ENCODE measurements at regions not wholly inside any gene's neighbourhood (a gene's known extent, or its start where the extent isn't known, plus 50 kb on each side); places are given as distances from the start of the nearest gene placed in this dataset.
"Not testable (repeated sequence)": the region's sequence is repeated elsewhere in the genome, so short reads cannot be mapped to it uniquely, and the experiment has no call there.

GRCh38 chr5:56676091-56676768 is 139.1 kb upstream of the MAP3K1 start:
- no peaks in the 10 kb centered on the region for H3K27me3 ChIP-seq (ENCODE audit: control insufficient read depth, insufficient read depth, low read length)

DNA sequence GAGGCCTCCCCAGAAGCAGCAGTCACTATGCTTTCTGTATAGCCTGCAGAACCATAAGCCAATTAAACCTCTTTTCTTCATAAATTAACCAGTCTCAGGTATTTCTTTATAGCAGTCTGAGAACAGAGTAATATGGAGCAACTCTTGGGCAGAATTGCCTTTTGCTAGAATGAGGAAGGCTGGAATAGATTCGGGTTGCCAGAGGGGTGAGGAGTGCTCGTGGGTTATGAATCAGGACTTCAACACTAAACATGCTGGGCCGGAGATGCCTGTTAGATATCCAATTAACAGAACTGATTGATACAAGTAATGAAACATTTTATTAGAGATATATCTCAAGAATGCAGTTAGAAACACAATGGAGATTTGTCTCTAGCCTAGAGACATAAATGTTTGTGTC is 140.9 kb upstream of the MAP3K1 start:
- no peaks in the 10 kb centered on the region for H3K4me1 ChIP-seq (ENCODE audit: control insufficient read depth, insufficient read depth, low read length)
- no peak overlapping the region for H3K9ac ChIP-seq (ENCODE audit: low read length)
- H3K27ac ChIP-seq (ENCODE audit: low read depth, low read length) = no peak overlapping the region
- H3K27me3 ChIP-seq (ENCODE audit: control insufficient read depth, insufficient read depth, low read length) = no peaks in the 10 kb centered on the region
- no peaks in the 10 kb centered on the region for H3K36me3 ChIP-seq (ENCODE audit: control insufficient read depth, insufficient read depth, low read length)
- no peak overlapping the region for H3K4me3 ChIP-seq (ENCODE audit: low read length)

More at GRCh38 chr5:56676091-56676768, 139.1 kb upstream of the MAP3K1 start:
- no peak overlapping the region for H3K27ac ChIP-seq (ENCODE audit: low read depth, low read length)
- H3K4me3 ChIP-seq (ENCODE audit: low read length) = no peak overlapping the region
- no peaks in the 10 kb centered on the region for H3K4me1 ChIP-seq (ENCODE audit: control insufficient read depth, insufficient read depth, low read length)
- no peaks in the 10 kb centered on the region for H3K36me3 ChIP-seq (ENCODE audit: control insufficient read depth, insufficient read depth, low read length)
- no peak overlapping the region for H3K9ac ChIP-seq (ENCODE audit: low read length)

DNA sequence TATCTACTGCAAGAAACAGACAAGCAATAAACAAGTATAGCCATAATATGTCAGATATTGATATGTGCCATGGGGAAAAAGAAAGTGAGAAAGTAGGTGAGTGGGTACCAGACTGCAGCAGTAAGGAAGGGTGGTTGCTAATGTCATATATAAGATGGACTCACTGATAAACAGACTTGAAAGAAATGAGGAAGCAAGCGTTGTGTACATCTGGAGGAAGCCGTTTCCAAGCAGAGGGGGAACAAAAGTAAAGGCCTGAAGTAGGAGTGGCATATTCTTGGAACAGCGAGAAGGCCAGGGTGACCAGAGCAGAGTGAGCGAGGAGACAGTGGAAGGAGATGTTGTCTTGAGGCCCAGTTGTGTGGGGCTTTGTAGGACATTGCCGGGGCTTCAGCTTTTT is 142.2 kb upstream of the MAP3K1 start:
- H3K4me3 ChIP-seq (ENCODE audit: low read length) = no peak overlapping the region
- H3K4me1 ChIP-seq (ENCODE audit: control insufficient read depth, insufficient read depth, low read length) = no peaks in the 10 kb centered on the region
- H3K9ac ChIP-seq (ENCODE audit: low read length) = no peak overlapping the region
- no peak overlapping the region for H3K27ac ChIP-seq (ENCODE audit: low read depth, low read length)
- no peaks in the 10 kb centered on the region for H3K36me3 ChIP-seq (ENCODE audit: control insufficient read depth, insufficient read depth, low read length)
- H3K27me3 ChIP-seq (ENCODE audit: control insufficient read depth, insufficient read depth, low read length) = no peaks in the 10 kb centered on the region

GRCh38 chr5:56671571-56671970 is 143.8 kb upstream of the MAP3K1 start:
- Histone ChIP-seq H3K4me3 (ENCODE audit: low read length) (no peak overlapping the region), H3K9ac (ENCODE audit: low read length) (no peak overlapping the region), H3K4me1 (ENCODE audit: control insufficient read depth, insufficient read depth, low read length) (no peaks in the 10 kb centered on the region), H3K36me3 (ENCODE audit: control insufficient read depth, insufficient read depth, low read length) (no peaks in the 10 kb centered on the region), H3K27me3 (ENCODE audit: control insufficient read depth, insufficient read depth, low read length) (no peaks in the 10 kb centered on the region), H3K27ac (ENCODE audit: low read depth, low read length) (no peak overlapping the region)

DNA sequence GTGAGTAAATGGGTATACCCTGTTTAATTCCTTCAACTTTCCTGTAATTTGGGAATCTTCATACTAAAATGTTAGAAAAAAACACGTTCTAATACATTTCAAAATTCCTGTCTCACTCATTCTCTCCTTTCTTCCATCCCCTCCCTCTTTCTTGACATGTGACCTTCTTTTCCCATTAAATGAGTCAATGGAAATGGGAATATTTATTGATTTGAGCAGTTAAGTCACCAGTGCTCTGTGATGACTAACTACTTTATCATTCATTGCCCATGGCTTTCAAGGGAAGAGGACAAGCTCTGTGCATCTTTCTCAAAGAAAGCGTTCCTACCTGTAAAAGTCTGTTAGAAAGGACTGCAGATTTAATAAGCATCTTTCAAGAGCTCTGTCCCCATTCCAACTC is 144.4 kb upstream of the MAP3K1 start:
- H3K36me3 ChIP-seq (ENCODE audit: control insufficient read depth, insufficient read depth, low read length) = no peaks in the 10 kb centered on the region
- H3K27ac ChIP-seq (ENCODE audit: low read depth, low read length) = no peak overlapping the region
- H3K27me3 ChIP-seq (ENCODE audit: control insufficient read depth, insufficient read depth, low read length) = no peaks in the 10 kb centered on the region
- H3K4me1 ChIP-seq (ENCODE audit: control insufficient read depth, insufficient read depth, low read length) = no peaks in the 10 kb centered on the region
- H3K9ac ChIP-seq (ENCODE audit: low read length) = no peak overlapping the region
- no peak overlapping the region for H3K4me3 ChIP-seq (ENCODE audit: low read length)

DNA sequence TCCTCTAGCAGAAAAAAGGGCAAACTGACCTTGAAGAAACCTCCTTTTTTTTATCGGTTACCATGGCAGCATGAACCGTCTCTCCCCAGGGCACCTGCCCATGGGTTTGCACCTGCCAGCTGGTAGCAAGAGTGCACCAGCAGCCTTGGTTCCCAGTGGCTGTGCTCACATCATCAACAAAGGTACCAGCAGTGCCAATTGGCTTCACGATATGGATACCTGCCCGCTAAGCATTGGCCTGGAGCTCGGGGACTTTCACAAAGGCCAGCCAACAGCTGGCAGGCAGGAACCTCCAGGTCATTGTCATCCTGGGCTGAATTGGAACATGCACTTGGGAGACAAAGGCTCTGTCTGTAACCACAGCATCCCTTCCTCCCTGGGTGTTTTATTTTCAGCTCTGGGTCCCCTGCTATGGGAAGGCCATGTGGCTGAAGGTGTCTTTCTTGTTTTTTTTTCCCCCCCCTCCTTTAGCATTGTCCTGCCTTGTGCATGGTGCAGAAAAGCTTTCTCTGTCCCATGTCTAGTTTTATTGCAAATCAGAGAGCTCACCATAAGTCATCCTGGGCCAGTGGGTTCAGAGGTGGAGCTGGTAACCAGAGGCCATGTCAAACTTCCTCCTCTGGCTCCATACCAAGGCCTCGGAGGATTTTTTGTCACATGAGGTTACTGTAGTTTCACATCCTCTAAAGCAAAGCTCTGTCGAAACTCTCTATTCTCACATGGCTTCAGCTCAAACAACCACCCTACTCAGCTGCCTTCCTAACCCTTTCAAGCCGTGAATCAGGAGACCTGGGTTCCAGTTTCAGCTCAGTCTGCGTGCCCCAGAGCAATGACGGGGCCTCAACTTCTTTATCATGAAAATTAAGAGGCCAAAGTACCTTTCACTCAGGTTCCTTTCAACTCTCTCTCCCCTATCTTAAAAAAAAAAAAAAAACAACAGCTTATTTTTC is 145.5 kb upstream of the MAP3K1 start:
- H3K4me3 ChIP-seq (ENCODE audit: low read length) = no peak overlapping the region
- H3K36me3 ChIP-seq (ENCODE audit: control insufficient read depth, insufficient read depth, low read length) = no peaks in the 10 kb centered on the region
- no peak overlapping the region for H3K27ac ChIP-seq (ENCODE audit: low read depth, low read length)
- H3K4me1 ChIP-seq (ENCODE audit: control insufficient read depth, insufficient read depth, low read length) = no peaks in the 10 kb centered on the region
- H3K27me3 ChIP-seq (ENCODE audit: control insufficient read depth, insufficient read depth, low read length) = no peaks in the 10 kb centered on the region
- H3K9ac ChIP-seq (ENCODE audit: low read length) = no peak overlapping the region

DNA sequence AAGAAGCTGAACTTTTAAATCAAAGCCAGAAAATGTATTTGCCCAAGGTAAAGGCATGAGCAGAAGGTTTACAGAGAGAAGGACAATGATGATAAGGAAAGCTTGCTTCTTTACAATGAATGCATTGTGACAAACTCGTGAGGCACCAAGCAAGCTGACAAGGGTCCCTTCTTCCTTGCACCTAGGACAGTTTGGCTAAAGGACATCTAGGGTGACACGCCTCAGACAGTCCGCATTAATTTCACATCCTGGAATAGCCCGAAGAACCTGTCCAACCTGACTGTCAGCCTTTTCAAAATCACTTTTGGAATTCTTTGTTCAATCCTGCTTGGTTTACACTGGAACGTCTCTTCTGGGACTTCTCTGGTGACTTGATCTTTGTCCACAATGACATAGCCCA is 146.4 kb upstream of the MAP3K1 start:
- Histone ChIP-seq H3K36me3 (ENCODE audit: control insufficient read depth, insufficient read depth, low read length) (no peaks in the 10 kb centered on the region), H3K4me3 (ENCODE audit: low read length) (no peak overlapping the region), H3K4me1 (ENCODE audit: control insufficient read depth, insufficient read depth, low read length) (no peaks in the 10 kb centered on the region), H3K27me3 (ENCODE audit: control insufficient read depth, insufficient read depth, low read length) (no peaks in the 10 kb centered on the region), H3K9ac (ENCODE audit: low read length) (no peak overlapping the region), H3K27ac (ENCODE audit: low read depth, low read length) (no peak overlapping the region)

- no peak overlapping the region for H3K4me3 ChIP-seq (ENCODE audit: low read length)
- no peaks in the 10 kb centered on the region for H3K36me3 ChIP-seq (ENCODE audit: control insufficient read depth, insufficient read depth, low read length)
- no peak overlapping the region for H3K27ac ChIP-seq (ENCODE audit: low read depth, low read length)
- no peaks in the 10 kb centered on the region for H3K27me3 ChIP-seq (ENCODE audit: control insufficient read depth, insufficient read depth, low read length)
- no peaks in the 10 kb centered on the region for H3K4me1 ChIP-seq (ENCODE audit: control insufficient read depth, insufficient read depth, low read length)
- H3K9ac ChIP-seq (ENCODE audit: low read length) = no peak overlapping the region
These were observed 147.7 kb upstream of the MAP3K1 start for GRCh38 chr5:56667692-56668091.

DNA sequence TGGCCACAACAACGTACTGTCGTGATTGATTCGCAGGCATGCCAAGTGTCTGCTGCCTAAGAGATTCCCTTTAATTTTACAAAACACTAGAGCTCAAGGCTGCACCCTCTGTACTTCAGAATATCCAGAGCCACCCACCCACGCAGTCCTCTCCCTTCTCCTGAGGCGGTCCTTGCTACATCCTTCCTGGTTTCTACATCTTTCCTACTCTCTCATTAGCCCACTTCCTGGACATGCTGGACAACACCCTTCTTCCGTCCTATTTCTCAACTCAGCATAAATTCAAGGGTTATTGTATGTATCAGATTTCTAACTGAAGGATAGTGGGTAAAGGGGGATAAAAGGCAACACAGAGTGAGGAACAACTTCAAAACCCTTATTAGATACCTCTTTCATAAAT is 148.4 kb upstream of the MAP3K1 start:
- Histone ChIP-seq H3K9ac (ENCODE audit: low read length) (no peak overlapping the region), H3K27me3 (ENCODE audit: control insufficient read depth, insufficient read depth, low read length) (no peaks in the 10 kb centered on the region), H3K4me3 (ENCODE audit: low read length) (no peak overlapping the region), H3K4me1 (ENCODE audit: control insufficient read depth, insufficient read depth, low read length) (no peaks in the 10 kb centered on the region), H3K36me3 (ENCODE audit: control insufficient read depth, insufficient read depth, low read length) (no peaks in the 10 kb centered on the region), H3K27ac (ENCODE audit: low read depth, low read length) (no peak overlapping the region)

DNA sequence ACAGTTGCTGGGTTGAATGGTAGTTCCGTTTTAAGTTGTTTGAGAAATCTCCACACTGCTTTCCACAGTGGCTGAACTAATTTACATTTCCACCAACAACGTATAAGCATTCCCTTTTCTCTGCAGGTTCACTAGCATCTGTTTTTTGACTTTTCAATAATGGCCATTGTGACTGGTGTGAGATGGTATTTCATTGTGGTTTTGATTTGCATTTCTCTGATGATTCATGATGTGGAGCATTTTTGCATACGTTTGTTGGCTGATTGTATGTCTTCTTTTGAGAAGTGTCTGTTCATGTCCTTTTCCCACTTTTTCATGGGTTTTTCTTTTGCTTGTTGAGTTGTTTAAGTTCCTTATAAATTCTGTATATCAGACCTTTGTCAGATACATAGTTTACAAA is 150.2 kb upstream of the MAP3K1 start:
- H3K4me1 ChIP-seq (ENCODE audit: control insufficient read depth, insufficient read depth, low read length); H3K27ac ChIP-seq (ENCODE audit: low read depth, low read length); H3K36me3 ChIP-seq (ENCODE audit: control insufficient read depth, insufficient read depth, low read length); H3K27me3 ChIP-seq (ENCODE audit: control insufficient read depth, insufficient read depth, low read length); H3K4me3 ChIP-seq (ENCODE audit: low read length); H3K9ac ChIP-seq (ENCODE audit: low read length): not testable (repeated sequence)

DNA sequence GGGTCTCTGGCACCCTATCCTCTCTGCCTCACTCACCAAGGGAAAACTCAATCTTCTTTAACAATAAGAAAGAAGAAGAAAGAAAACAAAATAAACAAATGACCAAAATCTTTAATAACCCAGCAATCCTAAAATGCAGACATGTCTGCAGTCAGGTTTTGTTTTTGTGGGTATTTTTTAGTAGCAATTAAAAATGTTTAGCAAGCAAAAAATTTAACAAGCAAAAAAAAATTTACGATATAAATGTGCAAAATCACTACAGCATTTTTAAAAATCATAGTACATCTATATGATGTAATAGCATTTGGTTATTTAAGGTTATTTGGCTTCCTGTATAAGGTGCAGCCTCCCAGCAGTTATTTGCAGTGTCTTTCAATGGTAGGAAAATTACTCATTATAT is 151.3 kb upstream of the MAP3K1 start:
- Histone ChIP-seq H3K27me3 (ENCODE audit: control insufficient read depth, insufficient read depth, low read length) (no peaks in the 10 kb centered on the region), H3K36me3 (ENCODE audit: control insufficient read depth, insufficient read depth, low read length) (no peaks in the 10 kb centered on the region), H3K9ac (ENCODE audit: low read length) (no peak overlapping the region), H3K4me3 (ENCODE audit: low read length) (no peak overlapping the region), H3K4me1 (ENCODE audit: control insufficient read depth, insufficient read depth, low read length) (no peaks in the 10 kb centered on the region), H3K27ac (ENCODE audit: low read depth, low read length) (no peak overlapping the region)

DNA sequence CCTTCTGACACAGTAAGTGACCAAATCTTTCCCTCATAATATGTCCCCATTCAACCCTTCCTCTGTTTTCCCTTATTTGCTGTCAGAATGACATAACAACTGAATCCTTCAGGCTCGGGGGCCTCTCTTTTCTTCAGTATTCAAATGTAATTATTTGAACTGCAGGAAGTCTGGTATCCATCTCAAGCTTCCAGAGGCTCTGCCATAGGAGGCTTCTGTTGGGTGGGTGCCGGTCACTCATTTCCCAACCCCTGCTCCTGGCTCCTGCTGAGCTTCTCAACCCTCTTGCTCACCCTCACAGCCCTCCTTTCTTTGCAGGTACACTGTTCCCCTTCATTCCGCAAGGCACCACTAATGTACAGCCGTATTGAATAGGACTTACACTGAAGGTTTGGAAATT is 151.8 kb upstream of the MAP3K1 start:
- H3K9ac ChIP-seq (ENCODE audit: low read length) = no peak overlapping the region

GRCh38 chr5:56662893-56663292 is 152.5 kb upstream of the MAP3K1 start:
- no peak overlapping the region for H3K4me3 ChIP-seq (ENCODE audit: low read length)
- no peaks in the 10 kb centered on the region for H3K36me3 ChIP-seq (ENCODE audit: control insufficient read depth, insufficient read depth, low read length)
- no peaks in the 10 kb centered on the region for H3K4me1 ChIP-seq (ENCODE audit: control insufficient read depth, insufficient read depth, low read length)
- no peak overlapping the region for H3K27ac ChIP-seq (ENCODE audit: low read depth, low read length)
- no peak overlapping the region for H3K9ac ChIP-seq (ENCODE audit: low read length)
- H3K27me3 ChIP-seq (ENCODE audit: control insufficient read depth, insufficient read depth, low read length) = no peaks in the 10 kb centered on the region

More for the DNA sequence above, 151.8 kb upstream of the MAP3K1 start:
- Histone ChIP-seq H3K4me3 (ENCODE audit: low read length) (no peak overlapping the region), H3K36me3 (ENCODE audit: control insufficient read depth, insufficient read depth, low read length) (no peaks in the 10 kb centered on the region), H3K4me1 (ENCODE audit: control insufficient read depth, insufficient read depth, low read length) (no peaks in the 10 kb centered on the region), H3K27me3 (ENCODE audit: control insufficient read depth, insufficient read depth, low read length) (no peaks in the 10 kb centered on the region), H3K27ac (ENCODE audit: low read depth, low read length) (no peak overlapping the region)

All from rectal smooth muscle tissue (tissue), 1 donor.